Spleen (tissue), 11 donors: ENCODE measurements at regions not wholly inside any gene's neighbourhood (a gene's known extent, or its start where the extent isn't known, plus 50 kb on each side); places are given as distances from the start of the nearest gene placed in this dataset.

Experiments used
- DNase-seq: peaks from one replicate; pipeline ENCODE4 v3.0.0-alpha.2; 2020
- H3K27ac ChIP-seq, 8 donors: fragments of 200-600 bp; sonication (generic) in 7 of 8; 1 replicate in 4 of 8; 2 replicates in 4 of 8; pipeline versions ENCODE4 v1.5.0 to v1.8.0; 2016 to 2021; ENCODE audit warnings: inconsistent platforms in 4 of 8, mild to moderate bottlenecking in 4 of 8, moderate library complexity in 1 of 8
- H3K27me3 ChIP-seq, 7 donors: fragments of 200-600 bp; sonication (generic) in 6 of 7; replicated peaks in 1 of 7; 1 replicate in 4 of 7; 2 replicates in 3 of 7; pipeline versions ENCODE4 v1.5.0 to v1.8.0; 2016 to 2021; ENCODE audit warnings: inconsistent platforms in 3 of 7, mild to moderate bottlenecking in 1 of 7
- H3K36me3 ChIP-seq, 6 donors: fragments of 200-600 bp; sonication (generic) in 5 of 6; 1 replicate in 4 of 6; 2 replicates in 2 of 6; pipeline versions ENCODE4 v1.5.0 to v1.8.0; 2016 to 2021; ENCODE audit warnings: inconsistent platforms in 2 of 6
- H3K4me1 ChIP-seq, 6 donors: fragments of 200-600 bp; sonication (generic) in 5 of 6; 1 replicate in 3 of 6; 2 replicates in 3 of 6; pipeline versions ENCODE4 v1.5.0 to v1.8.0; 2016 to 2021; ENCODE audit warnings: inconsistent platforms in 3 of 6
- H3K4me3 ChIP-seq, 8 donors: fragments of 200-600 bp; sonication (generic) in 7 of 8; 1 replicate in 4 of 8; 2 replicates in 4 of 8; pipeline versions ENCODE4 v1.5.0 to v1.8.0; 2016 to 2021; ENCODE audit warnings: inconsistent platforms in 4 of 8, mild to moderate bottlenecking in 4 of 8, moderate library complexity in 2 of 8
- H3K9me3 ChIP-seq, 8 donors: fragments of 200-600 bp; sonication (generic) in 7 of 8; 1 replicate in 4 of 8; 2 replicates in 4 of 8; pipeline versions ENCODE4 v1.5.0 to v1.8.0; 2016 to 2021; ENCODE audit warnings: inconsistent platforms in 4 of 8
- CTCF ChIP-seq, 11 experiments: fragments of 200-600 bp in 7 of 11; fragments of 450-650 bp in 4 of 11; sonication (generic) in 4 of 11; IDR thresholded peaks in 8 of 11; conservative IDR thresholded peaks in 3 of 11; 1 replicate in 7 of 11; 2 replicates in 4 of 11; pipeline versions ENCODE4 v1.4.0 to v1.8.0; 2016 to 2021; ENCODE audit warnings: antibody characterized with exemption in 11 of 11, inconsistent platforms in 4 of 11, mild to moderate bottlenecking in 1 of 11
- POLR2A ChIP-seq, 3 donors: fragments of 450-650 bp; IDR thresholded peaks; one replicate each; pipeline ENCODE4 v1.5.1; 2017; ENCODE audit warnings: antibody characterized with exemption in 3 of 3, mild to moderate bottlenecking in 1 of 3
- POLR2AphosphoS5 ChIP-seq, 3 donors: sonication (generic); formaldehyde crosslinking; IDR thresholded peaks; one replicate each; pipeline ENCODE4 v1.5.1; 2017; ENCODE audit warnings: antibody characterized with exemption in 3 of 3
- WGBS, 5 donors: extraction: QIAGEN DNeasy Blood & Tissue Kit in 3 of 5; methylation state at CpG; one replicate each; pipeline versions ENCODE4 v1.1.5 to v1.1.7; 2013 to 2018; 5-methylcytosine and 5-hydroxymethylcytosine counted together
- intact Hi-C: fragments of 100-400 bp; cut with DNase I; formaldehyde crosslinking; loops from one replicate; pipeline ENCODE4 v1.15.0; 2023; ENCODE audit warnings: low total_unique reads
- donor health status: healthy with polysubstance abuse.
- donor health status: DM: no; HTN: no; CAD: no; lungs with moderate emphysema.
- donor health status: DM: no; HTN: no; CAD: no.
- donor health status: Bipolar disorder and iron deficiency.
- donor health status: healthy.
- donor health status: DM: no; HTN: no; CAD: no.
- donor health status: DM: yes; HTN: yes; CAD: no.

- no peak for TF ChIP-seq POLR2A (IDR thresholded peaks at IDR 0.05)
- no peak for TF ChIP-seq CTCF (IDR thresholded peaks at IDR 0.05 in 8 of 11, conservative IDR thresholded peaks at IDR 0.05 in 3 of 11)
- TF ChIP-seq POLR2AphosphoS5 (IDR thresholded peaks at IDR 0.05) = no peak
- no peaks in the 10 kb centered on the region for H3K27me3 ChIP-seq
- 71 to 84% (median 79%) methylated on average over 5 of the region's 5 CpGs for WGBS, 5 donors
- H3K9me3 ChIP-seq = no peaks in the 10 kb centered on the region
- no peak overlapping the region for H3K27ac ChIP-seq
- intact Hi-C loops = no loop called here
- H3K4me3 ChIP-seq = no peak overlapping the region
- no peak for DNase-seq
- no peaks in the 10 kb centered on the region for H3K4me1 ChIP-seq
- no peaks in the 10 kb centered on the region for H3K36me3 ChIP-seq
Measured at GRCh38 chr10:118918116-118918515, 111.4 kb upstream of the NANOS1 start.

GRCh38 chr10:118918587-118918986 lies 110.9 kb upstream of the NANOS1 start:
- intact Hi-C loops = no loop called here
- no peaks in the 10 kb centered on the region for H3K27me3 ChIP-seq
- no peaks in the 10 kb centered on the region for H3K4me1 ChIP-seq
- TF ChIP-seq CTCF (IDR thresholded peaks at IDR 0.05 in 8 of 11, conservative IDR thresholded peaks at IDR 0.05 in 3 of 11) (no peak), POLR2A (IDR thresholded peaks at IDR 0.05) (no peak), POLR2AphosphoS5 (IDR thresholded peaks at IDR 0.05) (no peak)
- no peaks in the 10 kb centered on the region for H3K9me3 ChIP-seq
- no peak overlapping the region for H3K4me3 ChIP-seq
- DNase-seq = no peak
- no peaks in the 10 kb centered on the region for H3K36me3 ChIP-seq
- H3K27ac ChIP-seq = no peak overlapping the region
- 40 to 54% (median 49%) methylated on average over 3 of the region's 3 CpGs for WGBS, 5 donors

GRCh38 chr10:118920206-118920605 lies 109.3 kb upstream of the NANOS1 start:
- peaks cover 0 to 7% (median 0%) of the 10 kb centered on the region in 7 donors for H3K27me3 ChIP-seq
- 92 to 98% (median 94%) methylated on average over 9 of the region's 9 CpGs for WGBS, 5 donors
- no peak for DNase-seq
- no peaks in the 10 kb centered on the region for H3K36me3 ChIP-seq
- H3K4me3 ChIP-seq = no peak overlapping the region
- TF ChIP-seq POLR2AphosphoS5 (IDR thresholded peaks at IDR 0.05) (no peak), CTCF (IDR thresholded peaks at IDR 0.05 in 8 of 11, conservative IDR thresholded peaks at IDR 0.05 in 3 of 11) (no peak), POLR2A (IDR thresholded peaks at IDR 0.05) (no peak)
- no peaks in the 10 kb centered on the region for H3K4me1 ChIP-seq
- intact Hi-C loops = no loop called here
- no peak overlapping the region for H3K27ac ChIP-seq
- no peaks in the 10 kb centered on the region for H3K9me3 ChIP-seq

GRCh38 chr10:118922226-118922625 lies 107.3 kb upstream of the NANOS1 start:
- H3K36me3 ChIP-seq = no peaks in the 10 kb centered on the region
- H3K27ac ChIP-seq = no peak overlapping the region
- WGBS, 5 donors = 69 to 83% (median 72%) methylated on average over 1 of the region's 1 CpG
- DNase-seq = no peak
- H3K27me3 ChIP-seq = peaks cover 0 to 7% (median 0%) of the 10 kb centered on the region in 7 donors
- H3K4me3 ChIP-seq = no peak overlapping the region
- H3K9me3 ChIP-seq = no peaks in the 10 kb centered on the region
- intact Hi-C loops = no loop called here
- H3K4me1 ChIP-seq = no peaks in the 10 kb centered on the region
- TF ChIP-seq POLR2A (IDR thresholded peaks at IDR 0.05) = no peak
- no peak for TF ChIP-seq POLR2AphosphoS5 (IDR thresholded peaks at IDR 0.05)
- TF ChIP-seq CTCF (IDR thresholded peaks at IDR 0.05 in 8 of 11, conservative IDR thresholded peaks at IDR 0.05 in 3 of 11) = no peak
